ENCODE measurements at regions not wholly inside any gene's neighbourhood (a gene's known extent, or its start where the extent isn't known, plus 50 kb on each side); places are given as distances from the start of the nearest gene placed in this dataset.

DNA sequence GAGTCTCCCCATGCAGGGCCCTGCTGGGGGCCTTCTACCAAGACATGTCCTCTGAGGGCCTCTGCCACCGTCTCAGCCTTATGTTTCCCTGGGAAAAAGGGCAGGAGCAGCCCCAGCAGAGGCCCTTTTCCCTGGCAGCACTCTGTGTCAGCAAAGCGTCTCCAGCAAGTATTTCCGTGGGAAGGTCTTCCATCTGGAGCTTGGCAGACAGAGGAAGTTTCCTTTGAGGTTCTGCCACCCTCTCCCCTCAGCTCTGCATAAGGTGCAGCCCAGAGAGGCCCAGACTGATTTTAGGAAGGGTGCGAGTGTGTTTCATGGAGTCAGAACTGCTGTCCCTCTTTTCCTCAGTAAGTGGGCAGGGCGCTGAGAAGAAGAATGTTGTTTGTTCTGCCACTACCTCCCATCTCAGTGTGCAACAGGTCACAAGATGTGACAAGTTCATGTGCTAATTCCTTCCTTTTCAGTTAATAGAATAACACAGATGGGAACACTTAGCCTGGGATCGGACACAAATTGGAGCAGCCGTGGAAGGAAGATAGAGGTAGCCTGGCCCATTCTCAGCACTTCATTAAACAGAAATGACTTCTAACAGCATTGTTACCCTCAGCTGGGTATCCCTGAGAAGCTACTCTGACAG lies 784.4 kb downstream of the MAFB start:
- no peak for DNase-seq (ENCODE audit: low spot score)

DNA sequence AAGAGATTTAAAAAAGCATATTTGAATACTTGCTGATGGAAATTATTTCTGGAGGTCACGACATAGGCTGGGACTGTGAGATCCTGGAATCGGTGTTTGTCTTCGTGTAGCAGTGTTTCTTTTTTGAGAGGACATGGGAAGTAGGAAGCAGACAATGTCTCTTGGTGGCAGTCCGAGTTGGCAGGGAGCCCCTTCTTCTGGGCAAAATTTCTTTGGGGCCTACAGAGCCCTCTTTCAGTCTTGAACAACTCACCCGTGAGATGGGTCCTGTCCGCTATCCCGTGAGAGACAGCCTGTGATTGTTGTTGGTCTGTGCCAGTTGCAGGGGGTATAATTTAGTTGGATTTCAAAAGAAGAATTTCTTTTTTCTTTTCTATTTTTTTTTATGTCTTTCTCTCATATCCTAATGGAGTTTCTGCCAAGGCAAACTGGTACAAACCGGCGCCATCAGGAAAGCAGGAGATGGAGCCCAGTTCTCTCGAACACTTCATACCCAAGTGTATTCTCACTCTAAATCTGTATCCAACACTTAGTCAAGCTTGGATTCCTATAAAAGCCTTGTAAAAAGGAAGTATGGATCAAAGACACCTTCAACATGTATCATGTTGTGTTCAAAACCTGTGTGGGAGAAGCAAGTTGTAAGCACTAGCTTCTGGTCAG lies 785.1 kb downstream of the MAFB start:
- no peak for DNase-seq (ENCODE audit: low spot score)

DNA sequence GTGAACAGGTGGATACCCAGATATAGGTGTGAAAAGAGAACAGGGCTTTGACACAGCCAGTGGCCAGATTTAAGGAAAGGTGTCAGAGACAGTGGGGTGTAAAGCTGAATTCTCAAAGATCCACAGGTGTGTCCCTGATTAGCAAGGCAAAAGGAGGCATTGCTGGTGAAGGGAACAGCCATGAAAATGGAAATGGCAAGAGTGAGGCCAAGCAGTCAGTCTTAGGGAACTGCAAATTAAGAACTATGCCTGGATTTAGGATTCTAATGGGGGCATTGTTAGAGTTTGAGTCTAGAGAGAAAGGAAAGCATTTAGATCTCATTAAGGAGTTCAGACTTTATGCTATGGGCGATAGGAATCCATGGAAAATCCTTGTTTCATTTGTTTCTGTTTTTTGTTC lies 789.2 kb downstream of the MAFB start:
- no peak for DNase-seq (ENCODE audit: low spot score)

DNA sequence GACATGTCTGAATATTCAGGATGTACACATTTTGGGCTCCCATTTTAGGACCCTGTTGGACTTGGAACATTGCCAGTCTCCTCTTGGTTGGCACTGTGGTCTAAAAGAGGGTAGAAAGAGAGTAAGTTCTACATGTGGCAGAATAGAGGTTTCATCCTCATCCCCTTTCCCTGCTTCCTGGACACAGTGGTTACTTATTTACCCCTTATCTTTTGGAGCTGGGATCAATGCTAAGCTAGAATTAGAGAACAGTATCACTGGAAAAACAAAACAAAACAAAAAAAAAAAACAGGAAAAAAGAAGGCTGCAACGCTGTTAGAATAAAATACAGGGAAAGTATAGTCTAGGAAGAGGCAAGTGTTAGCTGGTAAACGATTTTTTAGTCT lies 790.6 kb downstream of the MAFB start:
- DNase-seq (ENCODE audit: low spot score), result no peak

DNA sequence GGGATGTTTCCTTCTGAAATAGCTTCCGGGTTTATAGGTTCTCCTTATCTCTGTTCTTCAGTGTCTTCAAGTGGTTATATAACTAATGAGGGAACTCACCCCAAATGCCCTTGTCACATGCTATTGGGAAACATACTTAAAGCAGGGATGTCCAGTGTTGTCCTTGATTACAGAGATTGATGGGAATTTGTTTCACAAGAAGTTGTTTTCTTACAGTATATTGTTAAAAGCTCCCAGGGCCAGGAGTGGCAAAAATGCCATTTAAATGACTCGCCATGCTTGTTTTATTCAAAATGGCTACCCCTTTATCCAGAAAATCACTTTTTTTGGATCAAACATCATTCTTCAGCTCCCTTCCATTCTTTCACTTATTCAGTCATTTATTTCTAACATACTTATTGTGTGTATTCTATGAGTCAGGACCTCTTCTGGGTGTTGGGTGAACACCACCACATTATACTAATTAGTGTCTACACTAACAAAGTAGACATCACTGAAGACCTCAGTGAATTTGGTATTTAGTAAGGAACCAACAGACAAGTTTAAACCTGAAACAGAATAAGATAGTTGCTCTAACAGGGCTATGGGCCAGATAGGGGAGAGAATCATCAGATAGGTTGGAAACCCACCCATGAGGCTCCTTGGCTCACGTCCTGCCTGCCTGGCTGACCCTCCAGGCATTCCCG lies 791.1 kb downstream of the MAFB start:
- DNase-seq (ENCODE audit: low spot score), result no peak

DNA sequence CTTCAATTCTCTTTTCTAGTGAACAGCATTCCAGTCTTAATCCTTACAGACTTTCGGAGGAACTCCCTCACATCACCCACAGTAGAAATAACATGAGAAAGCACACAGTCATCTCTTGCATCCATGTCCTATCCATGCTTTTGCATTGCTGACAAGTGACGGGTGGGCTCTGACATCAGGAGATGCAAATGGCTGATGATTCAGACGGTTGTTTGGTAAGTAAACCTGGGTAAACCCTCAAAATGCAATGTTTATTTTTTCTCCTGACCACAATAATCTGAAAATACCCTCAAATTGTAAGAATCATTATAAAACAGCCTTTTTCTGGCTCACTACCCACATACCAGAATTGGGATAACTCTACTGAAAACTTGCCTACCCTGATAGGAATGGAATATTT lies 792.0 kb downstream of the MAFB start:
- DNase-seq (ENCODE audit: low spot score), result no peak

DNA sequence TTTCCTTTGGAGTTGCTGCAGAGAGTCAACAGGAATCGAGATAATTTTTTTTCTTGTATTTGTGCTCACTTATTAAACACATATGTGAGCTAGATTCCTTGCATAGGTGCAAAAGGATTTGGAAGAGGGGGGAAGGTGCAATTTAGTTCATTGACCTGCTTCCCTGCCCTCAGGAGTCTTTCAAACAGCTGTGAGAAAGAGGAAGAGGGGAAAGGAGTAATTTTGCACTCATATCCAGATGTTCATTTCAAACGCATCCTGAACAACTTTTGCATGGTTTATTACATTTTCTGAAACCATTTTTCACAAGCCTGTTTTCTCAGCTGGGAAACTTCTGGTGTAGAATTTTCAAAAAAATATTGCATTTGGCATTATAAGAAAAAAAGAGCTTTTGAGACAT lies 795.0 kb downstream of the MAFB start:
- no peak for DNase-seq (ENCODE audit: low spot score)

DNA sequence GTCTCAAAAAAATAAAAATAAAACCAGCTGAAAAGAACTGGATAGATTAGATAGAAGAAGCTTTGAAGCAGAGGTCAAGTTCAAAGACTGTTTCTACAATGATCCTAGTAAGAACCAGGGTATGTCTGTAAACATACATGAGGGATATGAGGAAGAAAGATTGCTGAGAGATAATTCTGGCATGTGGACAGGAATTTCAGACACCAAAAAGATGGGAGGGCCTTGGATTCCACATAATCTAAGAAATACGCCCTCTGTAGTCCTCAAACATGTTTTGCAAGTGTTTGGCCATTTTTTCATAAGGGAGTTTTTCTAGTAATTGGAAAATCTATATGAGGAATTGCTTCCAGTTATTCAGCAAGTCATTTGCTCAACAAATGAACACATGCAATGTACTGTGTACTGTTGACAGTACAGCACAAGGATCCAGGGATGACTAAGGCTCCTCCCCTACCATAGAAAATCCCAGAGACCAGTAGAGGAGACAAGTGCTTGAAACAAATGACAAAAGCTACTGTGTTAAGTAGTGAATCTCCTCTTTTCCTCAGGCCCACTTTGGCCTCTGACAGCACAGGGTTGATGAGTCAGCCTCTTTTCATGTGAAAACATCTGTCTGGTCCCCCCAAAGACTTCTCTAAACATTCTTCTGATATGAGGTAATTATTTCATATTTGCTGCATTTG lies 795.9 kb downstream of the MAFB start:
- DNase-seq (ENCODE audit: low spot score), result no peak

DNA sequence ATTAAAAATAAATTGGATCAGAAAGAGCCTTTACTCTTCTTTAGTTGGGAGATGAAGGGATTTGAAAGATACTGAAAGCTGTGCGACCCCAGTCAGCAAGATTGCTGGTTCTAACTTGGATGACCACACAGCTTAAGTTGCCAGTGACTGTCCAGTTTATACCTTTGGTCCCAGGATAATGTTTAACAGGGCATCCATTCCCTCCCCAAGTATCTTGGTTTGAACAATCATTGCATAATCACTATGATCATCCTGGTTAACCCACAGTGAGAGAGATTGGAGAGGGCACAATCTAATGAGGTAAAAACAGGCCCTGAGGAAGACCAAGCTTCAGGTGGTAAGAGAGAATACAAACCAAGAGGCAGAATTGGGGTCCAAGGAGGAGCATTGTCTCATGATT lies 798.3 kb downstream of the MAFB start:
- no peak for DNase-seq (ENCODE audit: low spot score)

DNA sequence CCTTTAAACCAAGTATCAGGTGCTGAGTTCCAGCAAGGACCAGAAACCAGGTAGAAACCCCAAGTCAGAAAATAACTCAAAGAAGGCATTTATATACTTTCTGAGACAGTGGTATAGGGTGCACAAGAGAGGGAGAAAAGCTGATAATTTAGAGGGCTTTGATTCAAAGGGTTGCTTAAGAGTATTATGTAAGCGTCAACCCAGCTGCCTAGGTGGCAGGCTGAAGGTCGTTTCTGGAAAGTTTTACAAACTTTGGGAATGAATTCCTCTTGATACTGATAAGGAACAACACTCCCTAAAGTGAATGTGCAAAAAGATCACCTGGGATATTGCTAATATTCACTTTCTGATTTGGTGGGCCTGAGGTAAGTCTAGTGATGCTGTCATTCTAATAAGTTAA lies 800.7 kb downstream of the MAFB start:
- no peak for DNase-seq (ENCODE audit: low spot score)

DNA sequence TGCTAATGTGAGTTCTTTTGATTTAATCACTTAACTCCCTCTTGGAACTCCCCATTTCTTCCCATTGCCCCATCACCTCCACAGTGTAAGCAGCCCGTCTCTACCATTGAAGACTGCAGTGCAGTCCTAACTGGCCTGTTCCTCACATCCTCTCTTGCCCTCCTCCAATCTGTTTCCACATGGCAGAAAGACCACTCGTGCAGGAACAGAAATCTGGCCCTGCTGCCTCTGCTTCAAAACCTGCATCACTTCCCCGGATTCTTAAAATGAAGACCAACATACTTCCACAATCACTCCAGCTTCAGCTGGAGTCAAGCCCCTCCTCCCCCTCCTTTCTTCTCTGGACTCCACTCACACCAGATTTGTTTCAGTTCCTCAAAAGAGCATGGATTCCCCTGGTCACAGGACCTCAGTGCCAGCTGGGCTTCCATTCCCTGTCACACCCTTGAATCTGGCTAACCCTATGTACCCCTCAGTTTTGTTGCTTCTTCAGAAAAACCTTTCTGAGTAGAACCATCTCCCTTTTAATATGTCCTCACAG lies 802.3 kb downstream of the MAFB start:
- no peak for DNase-seq (ENCODE audit: low spot score)

DNA sequence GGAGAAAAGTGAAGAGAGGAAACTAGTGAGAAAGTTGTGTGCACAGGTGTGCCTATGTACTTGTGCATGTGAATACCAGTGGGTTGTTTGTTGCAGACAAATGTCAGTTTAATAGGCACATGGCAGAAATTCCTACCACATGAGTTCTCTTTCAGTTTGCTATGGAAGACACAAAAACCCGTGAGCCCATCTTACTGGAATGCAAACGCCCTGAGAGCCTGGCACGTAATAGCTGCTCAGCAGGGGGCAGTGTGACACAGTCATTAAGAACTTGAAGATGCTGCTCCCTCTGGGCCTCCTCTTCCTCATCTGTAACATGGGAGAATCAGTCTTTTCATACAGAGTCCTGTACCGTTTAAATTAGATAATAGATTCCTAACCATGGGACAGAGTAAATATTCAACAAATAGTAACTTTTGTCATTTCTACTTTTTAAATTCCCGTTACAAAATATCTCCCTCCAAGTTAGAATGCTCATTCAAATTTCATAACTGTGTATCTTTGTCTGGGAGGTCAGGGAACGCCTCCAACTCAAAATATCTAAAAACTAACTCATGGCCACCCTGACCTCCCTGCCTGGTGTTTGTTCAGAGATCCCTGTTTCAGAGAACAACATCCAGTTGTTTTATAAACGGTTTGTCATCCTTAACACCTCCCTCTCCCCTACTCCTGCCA lies 802.9 kb downstream of the MAFB start:
- peak; percentile 15 for DNase-seq (ENCODE audit: low spot score)

DNA sequence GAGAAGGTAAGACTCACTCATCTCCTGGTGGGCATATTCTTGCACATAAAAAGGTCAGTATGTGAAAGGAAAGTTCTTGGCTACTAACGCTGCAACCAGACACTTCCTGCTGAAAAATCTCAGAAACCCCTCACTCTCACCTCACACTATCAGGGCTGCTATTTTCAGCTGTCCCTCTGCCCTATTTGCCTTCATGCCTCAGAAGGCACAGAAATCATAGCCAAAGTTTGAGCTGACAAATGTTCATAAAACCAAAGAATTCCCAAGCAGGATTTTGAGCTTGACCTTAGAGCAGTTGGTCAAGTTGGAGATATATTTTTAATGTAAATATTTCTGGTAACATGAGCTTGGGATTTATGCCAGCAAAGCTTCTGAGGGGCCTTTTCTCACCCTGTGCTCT lies 806.2 kb downstream of the MAFB start:
- DNase-seq (ENCODE audit: low spot score), result no peak

DNA sequence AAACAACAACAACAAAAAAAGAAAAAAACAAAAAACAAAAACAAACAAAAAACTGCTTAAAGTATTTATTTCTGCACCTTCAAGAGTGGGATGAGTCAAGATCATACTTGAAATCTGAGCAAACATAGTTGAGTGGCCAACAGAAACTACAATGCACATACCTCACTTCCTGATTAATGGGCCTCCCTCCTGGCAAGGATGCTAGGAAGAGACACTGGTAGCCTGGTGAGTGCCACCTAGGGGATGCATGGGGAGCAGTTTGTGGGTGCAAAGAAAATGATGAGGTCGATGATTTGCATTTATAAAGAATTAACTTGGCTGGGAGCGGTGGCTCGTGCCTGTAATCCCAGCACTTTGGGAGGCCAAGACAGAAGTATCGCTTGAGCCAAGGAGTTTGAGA lies 808.1 kb downstream of the MAFB start:
- peak; percentile 1 for DNase-seq (ENCODE audit: low spot score)

DNA sequence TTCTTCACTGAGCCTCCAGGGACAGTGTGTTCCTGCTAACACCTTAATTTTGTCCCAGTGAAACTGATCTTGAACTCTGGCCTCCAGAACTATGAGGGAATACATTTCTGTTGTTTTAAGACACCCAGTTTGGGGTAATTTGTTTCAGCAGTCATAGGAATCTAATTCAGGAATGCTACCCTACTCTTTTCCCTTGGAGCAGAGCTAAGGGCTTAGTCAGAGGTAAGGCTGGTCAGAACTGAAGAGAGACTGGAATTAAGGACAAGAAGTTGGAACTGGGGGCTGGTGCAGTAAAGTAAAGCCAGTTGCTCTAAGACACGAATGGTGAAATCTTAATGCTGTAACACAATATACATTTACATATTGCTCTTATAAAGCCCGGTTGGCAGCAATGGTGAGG lies 809.7 kb downstream of the MAFB start:
- no peak for DNase-seq (ENCODE audit: low spot score)

DNA sequence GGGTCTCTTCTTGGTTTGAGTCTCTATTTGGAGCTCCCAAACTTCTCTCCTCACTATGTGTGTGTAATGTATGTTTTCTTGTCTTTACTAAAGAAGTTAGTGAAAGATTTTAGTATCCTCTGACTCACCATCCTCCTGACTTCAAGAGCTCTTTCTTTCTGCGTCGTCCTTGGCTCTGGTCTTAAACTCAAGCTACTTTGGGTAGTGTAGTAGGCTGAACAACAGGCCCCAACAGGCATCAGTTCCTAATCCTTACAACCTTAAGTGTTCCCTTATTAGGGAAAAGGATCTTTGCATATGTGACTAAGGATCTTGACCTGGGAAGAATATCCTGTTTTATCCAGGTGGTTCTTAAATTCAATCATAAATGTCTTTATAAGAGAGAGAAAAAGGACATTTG lies 810.2 kb downstream of the MAFB start:
- DNase-seq (ENCODE audit: low spot score), result no peak

DNA sequence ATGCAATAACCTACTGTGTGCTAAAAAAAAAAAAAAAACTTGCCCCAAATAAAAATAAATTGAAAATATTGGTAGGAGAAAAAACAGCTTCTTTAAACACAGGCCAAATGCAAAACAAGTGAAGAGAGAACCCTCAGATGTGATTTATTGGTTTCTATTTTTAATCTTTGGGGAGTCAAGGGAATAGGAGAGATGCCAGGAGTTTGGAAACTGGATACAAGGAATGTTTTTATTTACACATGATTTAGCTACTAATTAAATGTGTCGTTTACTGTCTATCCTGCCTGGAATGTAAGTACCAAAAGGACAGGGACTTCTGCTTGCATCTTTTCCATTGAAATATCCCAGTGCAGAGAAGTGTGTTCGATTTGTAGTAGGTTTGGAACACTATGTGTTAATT lies 810.7 kb downstream of the MAFB start:
- DNase-seq (ENCODE audit: low spot score), result no peak

DNA sequence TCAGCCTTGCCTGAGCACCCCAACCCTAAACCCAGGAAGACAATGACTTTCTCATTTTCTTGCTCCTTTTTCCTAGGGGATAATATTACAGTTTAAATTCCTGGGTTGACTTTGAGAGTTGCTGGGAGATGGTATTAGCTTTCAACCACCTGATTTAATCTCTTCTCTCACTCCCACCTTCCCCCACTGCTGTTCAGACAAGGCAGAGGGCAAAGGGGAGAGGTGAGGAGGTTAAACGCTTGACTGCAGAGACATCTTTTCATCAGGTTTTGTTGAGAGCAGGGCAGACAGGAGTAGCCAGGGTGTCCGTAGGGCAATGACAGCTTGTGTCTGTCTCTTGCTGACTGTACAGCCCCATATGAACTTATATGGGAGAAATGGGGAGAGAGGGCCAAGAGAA lies 811.2 kb downstream of the MAFB start:
- DNase-seq (ENCODE audit: low spot score), result no peak

DNA sequence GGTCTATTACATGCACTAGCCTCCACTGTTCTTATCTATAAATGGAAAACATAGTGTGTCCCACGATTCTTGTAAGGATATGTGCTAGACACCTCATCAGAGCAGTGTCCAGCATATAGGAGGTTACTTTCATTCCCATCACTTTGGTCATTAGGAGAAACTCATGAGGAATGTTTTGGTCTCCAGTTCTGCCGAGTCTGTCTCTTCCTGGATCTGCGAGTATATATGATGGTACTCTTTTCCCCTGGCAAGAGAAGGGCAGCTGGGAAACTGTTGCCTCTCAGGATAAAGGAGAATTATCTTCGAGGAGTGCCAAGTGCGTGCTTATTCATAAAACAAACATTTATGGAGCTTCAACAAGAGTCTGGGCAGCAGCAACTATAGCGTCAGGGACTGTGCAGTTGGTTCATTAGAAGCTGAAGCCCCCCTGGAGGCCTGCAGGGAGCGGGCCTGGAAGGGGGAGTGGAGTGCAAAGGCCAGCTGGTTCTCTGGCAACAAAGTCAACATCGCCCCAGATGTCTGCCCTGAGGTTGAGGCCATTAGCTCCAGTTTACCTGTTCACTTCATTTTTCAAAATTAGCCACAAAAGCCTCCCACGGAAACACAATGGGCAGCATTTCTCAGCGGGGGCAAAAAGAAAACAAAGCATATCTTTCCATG lies 811.9 kb downstream of the MAFB start:
- no peak for DNase-seq (ENCODE audit: low spot score)

DNA sequence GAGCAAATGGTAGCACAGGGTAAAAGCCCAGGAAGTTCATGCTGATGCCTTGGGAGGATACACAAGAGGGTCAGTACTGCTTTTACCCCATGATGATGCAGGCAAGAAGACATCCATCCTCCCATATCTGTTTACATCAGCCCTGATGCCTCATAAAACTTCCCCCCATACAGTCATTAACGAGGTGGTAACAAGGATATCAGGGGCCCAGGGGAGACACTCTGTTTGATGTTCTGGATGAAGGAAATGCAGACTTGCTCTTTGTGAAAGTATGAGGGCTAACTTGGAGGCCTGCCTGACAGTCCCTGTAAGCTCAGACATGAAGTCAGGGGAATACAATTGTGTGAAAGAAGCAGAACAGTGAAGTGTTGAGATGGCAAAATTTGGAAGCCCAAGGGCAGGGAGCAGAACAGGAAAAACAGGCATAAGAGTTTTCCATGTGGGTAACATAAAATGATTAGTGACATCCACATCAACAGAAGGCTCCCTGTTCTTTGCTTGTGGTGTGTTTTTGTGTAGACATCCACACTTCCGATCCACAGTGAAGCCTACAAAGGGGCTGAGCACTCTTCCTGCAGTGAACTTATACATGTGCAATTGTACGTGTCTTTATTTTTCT lies 813.4 kb downstream of the MAFB start:
- DNase-seq (ENCODE audit: low spot score), result no peak

All from activated CD4-positive, alpha-beta T cell treated with anti-CD3 and anti-CD28 coated beads, Interleukin-2, Interleukin-4, amounts not matched to agents 100 ng/mL and 50 ng/mL, durations not matched to agents 16 hours and 8 hours (primary cell).